Activated naive CD4-positive, alpha-beta T cell treated with anti-CD3 and anti-CD28 coated beads, Interleukin-2, amount 10 ng/mL, durations not matched to agents 7 days and 5 days (primary cell): ENCODE measurements at regions not wholly inside any gene's neighbourhood (a gene's known extent, or its start where the extent isn't known, plus 50 kb on each side); places are given as distances from the start of the nearest gene placed in this dataset.
"Not testable (repeated sequence)": the region's sequence is repeated elsewhere in the genome, so short reads cannot be mapped to it uniquely, and the experiment has no call there.

ENCODE experiments used
- CTCF ChIA-PET: fragments of 350-600 bp; sonication (Branson Sonifier 250); formaldehyde crosslinking; loops from one replicate; lab custom pipeline; 2021; ENCODE audit warnings: antibody characterized with exemption; lab: Charles Lee
- DNase-seq: peaks from one replicate; pipeline ENCODE4 v3.0.0-alpha.2; 2020
- H3K27ac Mint-ChIP-seq: one replicate; pipeline ENCODE4 v1.8.0; 2021; ENCODE audit warnings: mild to moderate bottlenecking, moderate library complexity, mixed read lengths
- H3K27me3 Mint-ChIP-seq: one replicate; pipeline ENCODE4 v1.8.0; 2021; ENCODE audit warnings: mild to moderate bottlenecking, mixed read lengths
- H3K36me3 Mint-ChIP-seq: one replicate; pipeline ENCODE4 v1.8.0; 2021; ENCODE audit warnings: mixed read lengths
- H3K4me1 Mint-ChIP-seq: one replicate; pipeline ENCODE4 v1.8.0; 2021; ENCODE audit warnings: mixed read lengths
- H3K4me3 Mint-ChIP-seq: one replicate; pipeline ENCODE4 v1.8.0; 2021; ENCODE audit warnings: mild to moderate bottlenecking, moderate library complexity, mixed read lengths
- H3K9me3 Mint-ChIP-seq: one replicate; pipeline ENCODE4 v1.8.0; 2021; ENCODE audit warnings: mixed read lengths

DNA sequence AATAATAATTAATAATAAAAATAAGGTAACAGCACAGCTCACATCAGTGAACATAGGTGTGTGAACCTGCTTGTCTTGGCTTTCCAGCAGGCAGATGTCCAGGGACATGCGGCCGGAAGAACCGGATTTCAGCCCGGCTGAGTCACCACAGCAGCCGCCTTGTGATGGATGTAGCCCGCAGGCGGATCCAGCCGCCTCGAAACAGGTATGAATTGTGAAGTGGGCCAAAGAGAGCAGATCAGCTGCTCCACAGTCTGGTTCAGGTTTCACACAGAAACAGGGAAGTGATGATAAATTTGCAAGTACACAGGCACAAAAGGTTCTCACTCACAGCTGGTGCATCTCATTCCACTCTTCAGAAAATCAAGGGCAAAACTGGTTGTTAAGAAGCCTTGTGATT, 55.1 kb downstream of the ID4 start:
- no peaks in the 10 kb centered on the region for H3K9me3 Mint-ChIP-seq
- no peak overlapping the region for H3K27ac Mint-ChIP-seq
- H3K4me3 Mint-ChIP-seq, result no peak overlapping the region
- no peaks in the 10 kb centered on the region for H3K27me3 Mint-ChIP-seq
- CTCF ChIA-PET, result no interaction called here
- no peaks in the 10 kb centered on the region for H3K36me3 Mint-ChIP-seq
- no peaks in the 10 kb centered on the region for H3K4me1 Mint-ChIP-seq
- DNase-seq, result no peak

DNA sequence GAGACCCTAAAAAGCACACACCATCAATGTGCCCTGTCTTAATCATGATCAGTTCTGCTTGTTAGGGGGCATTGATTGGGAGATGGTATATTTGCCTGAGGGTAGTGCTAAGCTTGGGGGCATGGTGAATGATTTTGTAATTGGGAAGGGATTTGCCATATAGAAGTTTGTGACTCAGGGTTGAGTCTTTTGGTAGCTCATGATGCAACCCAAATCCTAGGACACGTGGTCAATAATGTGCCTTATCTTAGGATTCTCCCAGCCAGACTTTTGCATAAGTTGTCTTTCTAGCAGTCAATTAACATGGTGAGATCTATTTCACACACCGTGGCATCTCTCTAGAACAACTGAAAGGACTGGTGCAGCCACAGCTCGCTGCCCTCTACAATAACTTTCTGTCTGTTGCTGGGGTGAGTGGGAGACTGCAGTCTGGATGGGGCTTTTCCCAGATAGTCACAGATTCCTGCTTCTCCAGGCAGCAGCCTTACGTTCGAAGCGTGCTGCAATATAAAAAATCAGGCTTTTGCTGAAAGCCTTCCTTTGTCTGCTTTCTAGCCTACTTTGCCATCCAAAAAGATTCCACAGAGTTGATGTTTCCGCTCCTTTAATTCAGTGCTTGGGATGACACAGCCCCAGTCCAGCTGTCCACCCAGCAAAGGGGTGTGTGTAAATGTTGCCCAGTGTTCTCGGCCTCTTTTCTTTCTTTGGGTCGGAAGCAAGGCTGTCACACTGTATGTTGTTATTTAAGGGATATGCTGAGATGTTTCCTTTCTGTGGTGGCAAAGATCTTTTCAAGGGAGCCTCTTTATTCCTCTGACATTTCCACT, 58.9 kb downstream of the ID4 start:
- Mint-ChIP-seq H3K4me3 (no peak overlapping the region), H3K27me3 (no peaks in the 10 kb centered on the region), H3K27ac (no peak overlapping the region), H3K9me3 (no peaks in the 10 kb centered on the region), H3K36me3 (no peaks in the 10 kb centered on the region), H3K4me1 (no peaks in the 10 kb centered on the region)
- DNase-seq, result no peak
- CTCF ChIA-PET, result no interaction called here

DNA sequence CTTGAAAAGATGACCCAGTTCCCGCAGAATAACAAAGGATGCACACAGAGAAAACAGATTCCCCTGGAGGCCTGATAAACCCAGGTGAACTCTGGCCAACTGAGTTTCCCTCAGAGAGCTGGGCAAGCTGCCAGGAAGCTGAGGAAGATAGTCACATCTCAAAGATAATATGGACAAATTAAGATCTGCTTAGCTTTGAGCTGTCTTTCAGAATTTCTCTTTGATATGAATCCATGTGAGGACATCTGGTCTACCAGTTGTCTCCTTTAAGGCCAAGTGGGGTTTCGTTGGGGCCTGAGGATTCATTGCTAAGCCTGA, 59.5 kb downstream of the ID4 start:
- H3K27ac Mint-ChIP-seq, result no peak overlapping the region
- CTCF ChIA-PET, result no interaction called here
- no peak for DNase-seq
- H3K4me3 Mint-ChIP-seq, result no peak overlapping the region
- no peaks in the 10 kb centered on the region for H3K27me3 Mint-ChIP-seq
- H3K4me1 Mint-ChIP-seq, result no peaks in the 10 kb centered on the region
- no peaks in the 10 kb centered on the region for H3K36me3 Mint-ChIP-seq
- H3K9me3 Mint-ChIP-seq, result no peaks in the 10 kb centered on the region

DNA sequence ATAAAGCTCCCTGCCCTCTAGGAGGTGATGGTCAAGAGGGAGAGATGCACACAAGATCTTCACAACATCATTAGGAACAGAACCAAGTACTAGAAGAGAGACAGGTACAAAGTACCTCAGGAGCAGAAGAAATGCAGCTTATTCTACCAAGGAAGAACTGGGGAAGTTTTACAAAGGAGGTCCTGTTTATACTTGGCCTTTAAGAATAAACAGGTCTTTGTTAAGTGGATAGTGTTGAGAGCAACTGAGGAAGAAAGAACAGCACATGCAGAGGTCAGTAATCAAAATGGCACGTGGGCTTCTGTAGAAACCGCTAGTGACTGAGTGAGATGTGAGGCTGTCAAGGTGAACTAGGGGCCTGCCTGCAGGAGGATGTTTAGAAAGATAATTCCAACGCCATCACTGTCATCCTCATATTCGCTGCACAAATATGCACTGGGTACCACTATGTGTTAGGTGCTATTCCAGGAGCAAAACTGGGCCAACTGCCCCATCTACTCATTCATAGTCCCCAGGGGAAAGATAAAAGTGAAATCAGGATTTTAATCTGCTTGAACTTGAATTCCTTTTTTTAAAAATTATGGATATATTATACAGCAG, 61.1 kb downstream of the ID4 start:
- no peaks in the 10 kb centered on the region for H3K9me3 Mint-ChIP-seq
- no peaks in the 10 kb centered on the region for H3K27me3 Mint-ChIP-seq
- H3K36me3 Mint-ChIP-seq, result no peaks in the 10 kb centered on the region
- no peak overlapping the region for H3K4me3 Mint-ChIP-seq
- H3K4me1 Mint-ChIP-seq, result no peaks in the 10 kb centered on the region
- CTCF ChIA-PET, result no interaction called here
- DNase-seq, result no peak
- no peak overlapping the region for H3K27ac Mint-ChIP-seq

DNA sequence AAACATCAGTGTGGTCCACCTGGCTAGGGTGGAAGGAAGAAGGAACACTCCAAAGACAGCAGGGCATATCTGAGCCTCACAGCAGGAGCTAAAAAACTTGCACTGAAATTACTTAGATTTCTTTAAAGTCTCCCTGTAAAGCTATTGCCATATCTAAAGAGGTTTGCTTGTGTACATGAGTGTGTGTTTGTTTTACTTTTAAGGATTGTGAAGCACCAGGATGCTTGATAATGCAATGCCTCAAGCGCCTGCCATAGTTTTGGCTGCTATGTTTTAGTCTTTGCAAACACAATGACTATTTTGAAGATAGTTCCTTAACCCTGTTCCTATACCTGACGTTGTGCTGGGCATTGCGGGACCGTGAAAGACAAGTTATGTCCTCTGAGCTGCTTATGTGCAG, 65.0 kb downstream of the ID4 start:
- CTCF ChIA-PET, result no interaction called here
- DNase-seq, result no peak
- H3K27me3 Mint-ChIP-seq, result no peaks in the 10 kb centered on the region
- H3K4me3 Mint-ChIP-seq, result no peak overlapping the region
- H3K4me1 Mint-ChIP-seq, result no peaks in the 10 kb centered on the region
- H3K9me3 Mint-ChIP-seq, result peaks cover 2% of the 10 kb centered on the region
- H3K27ac Mint-ChIP-seq, result no peak overlapping the region
- no peaks in the 10 kb centered on the region for H3K36me3 Mint-ChIP-seq

DNA sequence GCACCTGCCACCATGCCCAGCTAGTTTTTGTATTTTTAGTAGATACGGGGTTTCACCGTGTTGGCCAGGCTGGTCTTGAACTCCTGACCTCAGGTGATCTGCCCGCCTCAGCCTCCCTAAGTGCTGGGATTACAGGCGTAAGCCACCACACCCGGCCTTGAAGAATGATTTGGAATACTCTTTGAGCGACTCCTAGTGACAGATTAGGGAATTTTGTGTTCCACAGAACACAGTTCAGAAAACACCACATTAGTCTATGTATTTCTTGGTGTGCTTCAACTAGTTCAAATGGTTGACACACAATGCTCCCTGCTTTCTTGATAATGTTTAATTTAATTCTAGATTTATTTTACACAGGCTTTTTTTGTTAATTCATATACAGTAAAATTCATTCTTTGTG, 67.2 kb downstream of the ID4 start:
- CTCF ChIA-PET, H3K36me3 Mint-ChIP-seq, H3K9me3 Mint-ChIP-seq, DNase-seq, H3K27me3 Mint-ChIP-seq, H3K4me1 Mint-ChIP-seq, H3K27ac Mint-ChIP-seq, H3K4me3 Mint-ChIP-seq: not testable (repeated sequence)

DNA sequence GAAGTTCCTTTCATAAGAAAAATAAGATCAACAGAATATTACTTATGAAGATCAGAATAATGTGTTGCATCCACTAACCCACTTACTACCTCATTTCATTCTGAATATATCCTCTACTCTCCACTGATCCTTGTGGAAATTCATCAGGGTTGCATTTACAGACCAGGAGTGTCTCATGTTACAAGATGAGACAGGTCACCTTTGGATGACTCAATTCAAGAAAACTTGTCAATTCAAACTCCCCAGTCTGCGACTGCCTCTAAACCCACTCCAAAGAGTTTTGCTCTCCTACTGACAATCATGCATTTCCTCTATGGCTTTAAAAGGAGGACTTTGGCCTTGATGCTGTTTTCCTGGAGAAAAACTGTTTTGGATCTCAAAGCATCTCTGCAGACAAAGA, 68.4 kb downstream of the ID4 start:
- H3K9me3 Mint-ChIP-seq, result peaks cover 2% of the 10 kb centered on the region
- no peaks in the 10 kb centered on the region for H3K27me3 Mint-ChIP-seq
- no peak overlapping the region for H3K4me3 Mint-ChIP-seq
- DNase-seq, result no peak
- H3K36me3 Mint-ChIP-seq, result no peaks in the 10 kb centered on the region
- no peaks in the 10 kb centered on the region for H3K4me1 Mint-ChIP-seq
- CTCF ChIA-PET, result no interaction called here
- no peak overlapping the region for H3K27ac Mint-ChIP-seq

DNA sequence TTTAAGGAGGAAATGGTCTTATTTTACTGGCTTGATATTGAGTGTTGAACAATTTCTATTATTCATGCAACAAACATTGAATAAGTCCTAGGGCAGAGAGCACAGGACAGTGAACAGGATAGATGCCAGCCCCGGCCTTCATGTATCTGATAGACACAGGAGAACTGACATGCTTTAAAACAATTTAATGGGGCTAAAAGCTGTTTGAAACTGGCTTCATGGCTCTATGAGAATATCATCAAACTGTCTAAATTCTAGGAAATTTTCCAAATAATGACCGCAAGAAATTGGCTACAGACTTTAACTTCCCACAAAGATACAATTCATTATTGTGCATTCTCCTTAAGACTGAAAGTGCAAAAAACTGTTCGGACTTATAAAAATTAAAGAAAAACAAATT, 69.0 kb downstream of the ID4 start:
- Mint-ChIP-seq H3K4me3 (no peak overlapping the region), H3K4me1 (no peaks in the 10 kb centered on the region), H3K9me3 (peaks cover 2% of the 10 kb centered on the region), H3K27ac (no peak overlapping the region), H3K27me3 (no peaks in the 10 kb centered on the region), H3K36me3 (no peaks in the 10 kb centered on the region)
- CTCF ChIA-PET, result no interaction called here
- no peak for DNase-seq

DNA sequence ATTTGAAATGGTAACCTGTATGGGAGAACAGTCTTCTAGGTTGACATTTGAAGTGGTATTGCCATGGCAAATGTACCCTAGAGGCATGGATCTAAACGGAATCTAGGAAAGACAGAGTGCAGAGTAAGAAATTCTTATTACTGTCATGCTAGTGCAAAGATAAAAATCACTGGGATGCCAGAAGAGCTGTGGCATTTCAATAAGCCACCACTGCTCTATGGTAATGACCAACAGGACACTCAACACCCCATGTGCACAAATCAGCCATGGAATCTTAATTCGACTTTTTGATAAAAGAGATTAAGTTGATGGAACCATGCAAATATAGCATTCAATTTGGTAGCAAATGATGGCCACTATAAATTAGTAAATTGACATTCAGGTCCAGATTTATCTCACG, 74.1 kb downstream of the ID4 start:
- Mint-ChIP-seq H3K36me3 (no peaks in the 10 kb centered on the region), H3K9me3 (no peaks in the 10 kb centered on the region), H3K4me1 (no peaks in the 10 kb centered on the region), H3K4me3 (no peak overlapping the region), H3K27me3 (no peaks in the 10 kb centered on the region), H3K27ac (no peak overlapping the region)
- CTCF ChIA-PET, result no interaction called here
- no peak for DNase-seq

DNA sequence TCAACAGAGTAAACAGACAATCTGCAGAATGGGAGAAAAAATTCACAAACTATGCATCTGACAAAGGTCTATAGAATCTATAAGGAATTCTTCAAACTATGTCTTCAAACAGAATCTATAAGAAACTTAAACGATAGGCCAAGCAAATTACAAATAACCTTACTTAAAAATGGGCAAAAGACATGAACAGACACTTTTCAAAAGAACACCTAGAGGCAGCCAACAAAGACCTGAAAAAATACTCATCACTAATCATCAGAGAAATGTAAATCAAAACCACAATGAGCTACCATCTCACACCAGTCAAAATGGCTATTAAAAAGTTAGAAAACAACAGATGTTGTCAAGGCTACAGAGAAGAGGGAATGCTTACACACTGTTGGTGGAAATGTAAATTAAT, 81.3 kb downstream of the ID4 start:
- no peaks in the 10 kb centered on the region for H3K4me1 Mint-ChIP-seq
- H3K27me3 Mint-ChIP-seq, result no peaks in the 10 kb centered on the region
- H3K36me3 Mint-ChIP-seq, result no peaks in the 10 kb centered on the region
- no peak overlapping the region for H3K4me3 Mint-ChIP-seq
- no peak overlapping the region for H3K27ac Mint-ChIP-seq
- CTCF ChIA-PET, result no interaction called here
- peaks cover 16% of the 10 kb centered on the region for H3K9me3 Mint-ChIP-seq
- DNase-seq, result no peak

DNA sequence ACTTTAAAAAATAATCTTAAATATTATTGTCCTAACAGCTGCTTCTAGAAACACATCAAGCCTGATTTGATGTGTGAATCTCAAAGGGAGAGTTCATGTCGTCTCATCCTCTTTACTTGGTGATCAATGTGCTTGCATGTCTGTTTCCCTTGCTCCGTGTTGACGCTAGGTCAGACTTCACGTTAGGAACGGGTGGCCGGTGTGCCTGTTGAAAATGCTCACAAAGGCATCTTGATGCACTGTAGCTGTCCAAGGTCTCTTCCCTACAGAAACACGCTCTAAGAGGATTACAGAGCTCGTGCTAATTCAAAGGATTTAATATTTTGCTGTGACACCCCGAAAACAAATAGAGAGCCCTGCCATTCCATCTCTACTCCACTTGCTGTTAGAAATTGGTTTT, 84.6 kb downstream of the ID4 start:
- Mint-ChIP-seq H3K27me3 (no peaks in the 10 kb centered on the region), H3K27ac (no peak overlapping the region), H3K4me1 (no peaks in the 10 kb centered on the region), H3K9me3 (peaks cover 16% of the 10 kb centered on the region), H3K36me3 (no peaks in the 10 kb centered on the region), H3K4me3 (no peak overlapping the region)
- CTCF ChIA-PET, result no interaction called here
- DNase-seq, result no peak

DNA sequence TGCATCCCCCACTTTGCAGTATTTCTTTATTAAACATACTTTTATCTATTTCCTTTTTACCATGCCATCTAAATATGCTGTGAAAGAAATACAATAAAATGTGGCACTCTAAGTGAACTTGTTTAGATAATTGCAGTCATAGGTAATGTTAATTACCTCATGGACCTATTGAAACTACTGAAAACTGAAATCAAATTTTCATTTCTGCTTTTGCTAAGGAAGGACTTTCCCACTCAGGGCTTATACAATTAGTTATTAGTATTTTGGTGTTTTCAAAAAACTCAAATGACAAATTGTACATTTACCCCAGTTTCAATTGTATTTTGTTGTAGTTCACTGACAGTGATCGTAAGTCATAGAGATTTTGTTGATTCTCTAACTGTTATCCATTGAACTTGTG, 88.4 kb downstream of the ID4 start:
- no peaks in the 10 kb centered on the region for H3K4me1 Mint-ChIP-seq
- peaks cover 5% of the 10 kb centered on the region for H3K9me3 Mint-ChIP-seq
- H3K4me3 Mint-ChIP-seq, result no peak overlapping the region
- CTCF ChIA-PET, result no interaction called here
- no peaks in the 10 kb centered on the region for H3K27me3 Mint-ChIP-seq
- H3K27ac Mint-ChIP-seq, result no peak overlapping the region
- no peaks in the 10 kb centered on the region for H3K36me3 Mint-ChIP-seq
- no peak for DNase-seq

DNA sequence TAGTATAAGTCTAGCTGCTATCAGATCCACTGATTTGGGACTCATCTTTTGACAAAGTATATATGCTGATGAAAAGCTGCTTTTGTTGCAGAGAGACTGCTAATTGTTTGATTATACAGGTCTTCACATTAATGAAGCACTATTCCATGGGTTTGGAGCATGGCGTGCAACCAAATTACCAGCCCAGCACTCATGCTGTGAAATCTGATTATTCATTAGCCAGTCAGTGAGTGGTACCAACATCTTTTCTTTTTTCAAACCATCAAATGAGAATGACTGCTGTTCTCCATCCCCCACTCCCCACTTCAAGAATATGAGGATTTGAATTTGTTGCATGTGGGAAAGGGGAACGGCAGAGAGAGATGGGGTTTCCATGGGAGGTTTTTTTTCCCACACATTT, 91.3 kb downstream of the ID4 start:
- Mint-ChIP-seq H3K27ac (no peak overlapping the region), H3K4me3 (no peak overlapping the region), H3K36me3 (no peaks in the 10 kb centered on the region), H3K9me3 (peaks cover 2% of the 10 kb centered on the region), H3K4me1 (no peaks in the 10 kb centered on the region), H3K27me3 (no peaks in the 10 kb centered on the region)
- DNase-seq, result no peak
- CTCF ChIA-PET, result no interaction called here

DNA sequence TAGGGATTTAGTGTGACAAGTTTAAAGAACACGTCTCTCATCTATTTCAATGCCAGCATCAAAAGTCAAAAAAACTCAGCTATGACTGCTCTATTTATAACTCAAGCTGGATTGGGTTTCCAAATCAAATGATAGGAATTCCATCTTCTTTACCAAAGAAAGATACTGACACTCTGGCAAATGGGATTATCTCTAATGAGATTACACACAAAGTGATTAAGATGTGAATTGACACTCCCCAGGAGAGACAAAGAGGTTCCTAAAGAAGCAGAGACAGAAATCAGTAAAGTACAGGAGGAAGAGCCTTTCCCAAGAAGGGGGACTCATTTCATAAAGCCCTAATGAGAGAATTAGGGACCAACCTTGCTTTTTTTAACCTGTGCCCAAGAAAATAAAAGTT, 92.1 kb downstream of the ID4 start:
- Mint-ChIP-seq H3K9me3 (peaks cover under 1% of the 10 kb centered on the region), H3K36me3 (no peaks in the 10 kb centered on the region), H3K4me3 (no peak overlapping the region), H3K4me1 (no peaks in the 10 kb centered on the region), H3K27ac (no peak overlapping the region), H3K27me3 (no peaks in the 10 kb centered on the region)
- CTCF ChIA-PET, result no interaction called here
- DNase-seq, result no peak

DNA sequence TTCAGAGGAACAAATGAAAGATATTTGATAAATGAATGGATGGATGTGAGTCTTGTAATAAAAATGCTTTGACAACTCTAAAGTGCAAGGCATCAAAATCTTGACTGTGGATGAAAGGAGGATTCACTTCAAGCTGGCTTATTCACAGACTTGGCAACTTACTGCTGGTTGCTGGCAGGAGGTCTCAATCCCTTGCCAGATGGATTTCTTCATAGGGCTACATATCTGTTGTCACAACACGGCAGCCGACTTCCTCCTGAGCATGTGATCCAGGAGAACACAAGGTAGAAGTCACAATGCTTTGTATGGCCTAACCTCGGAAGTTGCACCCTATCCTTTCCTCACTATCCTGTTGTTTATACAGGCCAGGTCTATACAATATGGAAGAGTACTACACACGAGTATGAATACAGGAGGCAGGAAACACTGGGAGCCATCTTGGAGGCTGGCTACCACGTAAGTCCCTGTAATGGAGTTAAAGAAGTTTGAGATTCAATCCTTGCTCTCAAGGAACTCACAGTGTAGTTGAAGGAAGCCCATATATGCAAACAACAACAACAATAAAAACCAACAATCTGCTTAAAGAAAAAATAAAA, 97.9 kb downstream of the ID4 start:
- CTCF ChIA-PET, result no interaction called here
- Mint-ChIP-seq H3K4me3 (no peak overlapping the region), H3K4me1 (no peaks in the 10 kb centered on the region), H3K36me3 (peaks cover 2% of the 10 kb centered on the region), H3K27me3 (no peaks in the 10 kb centered on the region), H3K27ac (no peak overlapping the region), H3K9me3 (peaks cover 2% of the 10 kb centered on the region)
- no peak for DNase-seq
